ENCODE measurements at regions not wholly inside any gene's neighbourhood (a gene's known extent, or its start where the extent isn't known, plus 50 kb on each side); places are given as distances from the start of the nearest gene placed in this dataset.

DNA sequence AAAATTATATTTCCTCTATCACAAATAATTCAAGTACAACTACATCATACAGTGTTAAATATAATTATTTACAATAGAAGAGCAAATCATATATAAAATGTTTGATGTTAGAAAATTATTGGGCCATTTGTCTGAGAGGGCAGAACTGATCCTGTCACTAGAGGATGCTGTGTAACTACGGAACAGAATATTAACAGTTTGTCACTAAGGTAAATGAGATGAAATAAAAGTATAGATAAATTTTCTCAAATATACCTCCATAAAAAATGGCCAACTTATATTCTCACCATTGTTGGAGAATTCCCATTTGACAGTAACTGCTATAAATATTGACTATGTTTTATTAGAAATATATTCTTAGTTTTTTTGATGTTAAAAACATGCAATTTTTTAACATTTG, 1067.4 kb upstream of the DDX18 start:
- 0 out of 2 replicates have a peak, but pooled peaks cover 3% of the 10 kb centered on the region for H3K27me3 ChIP-seq (ENCODE audit: low read length)
- H3K79me2 ChIP-seq (ENCODE audit: low read length): no peaks in the 10 kb centered on the region
- peak; percentile 43 for DNase-seq
- no peak for ATAC-seq
- intact Hi-C loops (cut with micrococcal nuclease): loop anchor here (1.0 to 2.0 kb wide), 2 partner anchors 205 to 1026 kb away; no protein-coding TSS in a partner anchor
- TF ChIP-seq, protein P1, sequence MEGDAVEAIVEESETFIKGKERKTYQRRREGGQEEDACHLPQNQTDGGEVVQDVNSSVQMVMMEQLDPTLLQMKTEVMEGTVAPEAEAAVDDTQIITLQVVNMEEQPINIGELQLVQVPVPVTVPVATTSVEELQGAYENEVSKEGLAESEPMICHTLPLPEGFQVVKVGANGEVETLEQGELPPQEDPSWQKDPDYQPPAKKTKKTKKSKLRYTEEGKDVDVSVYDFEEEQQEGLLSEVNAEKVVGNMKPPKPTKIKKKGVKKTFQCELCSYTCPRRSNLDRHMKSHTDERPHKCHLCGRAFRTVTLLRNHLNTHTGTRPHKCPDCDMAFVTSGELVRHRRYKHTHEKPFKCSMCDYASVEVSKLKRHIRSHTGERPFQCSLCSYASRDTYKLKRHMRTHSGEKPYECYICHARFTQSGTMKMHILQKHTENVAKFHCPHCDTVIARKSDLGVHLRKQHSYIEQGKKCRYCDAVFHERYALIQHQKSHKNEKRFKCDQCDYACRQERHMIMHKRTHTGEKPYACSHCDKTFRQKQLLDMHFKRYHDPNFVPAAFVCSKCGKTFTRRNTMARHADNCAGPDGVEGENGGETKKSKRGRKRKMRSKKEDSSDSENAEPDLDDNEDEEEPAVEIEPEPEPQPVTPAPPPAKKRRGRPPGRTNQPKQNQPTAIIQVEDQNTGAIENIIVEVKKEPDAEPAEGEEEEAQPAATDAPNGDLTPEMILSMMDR (conservative IDR thresholded peaks at IDR 0.05; ENCODE audit: low read depth, low read length): peak; percentile 72
- TF ChIP-seq EZH2phosphoT487 (IDR thresholded peaks at IDR 0.05; ENCODE audit: borderline replicate concordance, low read length) (no peak), EZH2 (IDR thresholded peaks at IDR 0.05; ENCODE audit: low read length, unreplicated experiment) (no peak)
- no peak overlapping the region for H2AFZ ChIP-seq (ENCODE audit: low read length)
- no peaks in the 10 kb centered on the region for H3K36me3 ChIP-seq (ENCODE audit: low read depth, low read length)
- BruUV-seq (replicated peaks): no TSS peak
- no peak overlapping the region for H3K4me2 ChIP-seq (ENCODE audit: low read length)
- H4K20me1 ChIP-seq (ENCODE audit: low read length): no peaks in the 10 kb centered on the region
- ChIA-PET CTCF (no interaction called here), POLR2A (ENCODE audit: unreplicated experiment) (no interaction called here)
- H3K27ac ChIP-seq (ENCODE audit: low read length): no peak overlapping the region
- no peaks in the 10 kb centered on the region for H3K9me3 ChIP-seq (ENCODE audit: low read length)
- no peak overlapping the region for H3K9ac ChIP-seq (ENCODE audit: low read length)
- no peak overlapping the region for H3K4me3 ChIP-seq (ENCODE audit: low read length)
- no peaks in the 10 kb centered on the region for H3K9me2 ChIP-seq (replicated peaks; ENCODE audit: low read length)
- no peaks in the 10 kb centered on the region for H3F3A ChIP-seq (ENCODE audit: low read length, unreplicated experiment)
- H3K4me1 ChIP-seq (ENCODE audit: insufficient read depth, low read length): no peaks in the 10 kb centered on the region

DNA sequence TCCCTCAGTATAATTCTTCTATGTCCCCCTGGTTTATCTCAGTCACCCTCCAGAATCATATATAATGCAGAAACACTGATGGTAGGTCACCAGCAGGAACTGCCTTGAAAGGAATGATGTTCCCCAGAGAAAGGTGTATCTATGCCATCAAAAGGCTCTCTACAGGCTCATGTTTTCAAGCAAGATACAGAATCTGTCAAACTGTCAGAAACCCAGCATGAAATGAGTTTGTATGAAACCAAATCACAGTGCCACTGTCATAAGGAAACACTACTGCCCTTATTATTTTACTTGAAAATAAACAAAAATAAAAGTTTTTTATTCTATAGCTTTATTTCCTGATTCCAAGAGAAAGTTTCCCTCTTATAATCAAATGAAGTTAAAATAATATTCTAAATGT, 1064.5 kb upstream of the DDX18 start:
- DNase-seq (no peak), ATAC-seq (no peak)
- CTCF ChIA-PET: no interaction called here
- Histone ChIP-seq H3K79me2 (ENCODE audit: low read length) (no peaks in the 10 kb centered on the region), H3K4me2 (ENCODE audit: low read length) (no peak overlapping the region), H3K9me2 (replicated peaks; ENCODE audit: low read length) (no peaks in the 10 kb centered on the region), H3K27me3 (ENCODE audit: low read length) (peaks cover 3% of the 10 kb centered on the region; the same call in 1 of the 2 replicates), H3K9me3 (ENCODE audit: low read length) (no peaks in the 10 kb centered on the region), H4K20me1 (ENCODE audit: low read length) (no peaks in the 10 kb centered on the region), H3K36me3 (ENCODE audit: low read depth, low read length) (no peaks in the 10 kb centered on the region), H3K27ac (ENCODE audit: low read length) (no peak overlapping the region), H2AFZ (ENCODE audit: low read length) (no peak overlapping the region), H3K4me3 (ENCODE audit: low read length) (no peak overlapping the region), H3F3A (ENCODE audit: low read length, unreplicated experiment) (no peaks in the 10 kb centered on the region), H3K4me1 (ENCODE audit: insufficient read depth, low read length) (no peaks in the 10 kb centered on the region), H3K9ac (ENCODE audit: low read length) (no peak overlapping the region)
- no TSS peak for BruUV-seq (replicated peaks)
- POLR2A ChIA-PET (ENCODE audit: unreplicated experiment): no interaction called here
- intact Hi-C loops (cut with micrococcal nuclease): no loop called here
- TF ChIP-seq, protein P1 (conservative IDR thresholded peaks at IDR 0.05; ENCODE audit: low read depth, low read length): no peak
- TF ChIP-seq EZH2phosphoT487 (IDR thresholded peaks at IDR 0.05; ENCODE audit: borderline replicate concordance, low read length) (no peak), EZH2 (IDR thresholded peaks at IDR 0.05; ENCODE audit: low read length, unreplicated experiment) (no peak)

DNA sequence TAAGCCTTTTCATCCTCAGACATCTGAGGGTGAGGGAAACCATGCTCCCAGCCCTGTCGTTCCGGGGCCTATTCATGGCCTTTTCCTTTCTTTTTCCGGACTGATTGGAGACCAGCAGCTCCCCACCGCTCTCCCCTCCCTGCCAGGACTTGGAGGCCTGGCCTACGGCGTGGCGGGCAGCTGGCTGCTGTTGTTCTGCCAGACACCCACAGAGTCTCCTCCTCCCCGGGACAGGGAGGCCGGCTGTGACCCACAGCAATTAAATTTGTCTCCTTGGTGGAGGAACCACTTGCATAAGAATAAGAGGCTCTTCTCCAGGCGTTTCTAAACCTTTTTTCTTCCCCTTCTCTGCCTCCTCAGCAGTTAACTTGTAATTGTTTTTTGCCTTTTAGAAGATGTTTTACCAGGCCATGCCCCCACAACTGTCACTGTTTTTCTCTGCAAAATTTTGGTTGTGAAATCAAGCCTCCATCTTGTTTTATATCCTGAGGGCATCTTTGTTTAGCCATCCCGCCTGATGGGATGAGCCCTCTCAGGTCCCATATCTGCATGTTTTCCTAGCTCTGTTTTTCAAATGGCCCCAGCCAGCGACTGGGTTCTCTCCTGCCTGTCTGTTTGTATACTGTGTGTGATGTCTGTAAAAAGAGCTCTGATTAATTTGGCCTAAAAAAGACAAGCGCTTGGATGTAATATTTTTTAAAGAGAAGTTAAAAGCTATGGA, 1060.0 kb upstream of the DDX18 start:
- TF ChIP-seq EZH2 (IDR thresholded peaks at IDR 0.05; ENCODE audit: low read length, unreplicated experiment): no peak
- Histone ChIP-seq H3K4me3 (ENCODE audit: low read length) (no peak overlapping the region), H3K27me3 (ENCODE audit: low read length) (no peaks in the 10 kb centered on the region; the same call in 1 of the 2 replicates), H3K79me2 (ENCODE audit: low read length) (no peaks in the 10 kb centered on the region), H3K9me2 (replicated peaks; ENCODE audit: low read length) (no peaks in the 10 kb centered on the region), H3K36me3 (ENCODE audit: low read depth, low read length) (no peaks in the 10 kb centered on the region), H3K4me1 (ENCODE audit: insufficient read depth, low read length) (0 out of 2 replicates have a peak, but pooled peaks cover 4% of the 10 kb centered on the region), H3K4me2 (ENCODE audit: low read length) (no peak overlapping the region), H3K9ac (ENCODE audit: low read length) (no peak overlapping the region), H3K27ac (ENCODE audit: low read length) (no peak overlapping the region), H4K20me1 (ENCODE audit: low read length) (no peaks in the 10 kb centered on the region), H3F3A (ENCODE audit: low read length, unreplicated experiment) (no peaks in the 10 kb centered on the region), H3K9me3 (ENCODE audit: low read length) (no peaks in the 10 kb centered on the region), H2AFZ (ENCODE audit: low read length) (no peak overlapping the region)
- ChIA-PET CTCF (no interaction called here), POLR2A (ENCODE audit: unreplicated experiment) (no interaction called here)
- no TSS peak for BruUV-seq (replicated peaks)
- intact Hi-C loops (cut with micrococcal nuclease): no loop called here
- ATAC-seq (no peak), DNase-seq (no peak)

Data from PC-3 (cell line).